Effector CD4-positive, alpha-beta T cell (primary cell): ENCODE measurements at regions not wholly inside any gene's neighbourhood (a gene's known extent, or its start where the extent isn't known, plus 50 kb on each side); places are given as distances from the start of the nearest gene placed in this dataset.

Experiments
- DNase-seq: peaks from one replicate; pipeline ENCODE4 v3.0.0-alpha.2; 2020

- DNase-seq = no peak
Observed at GRCh38 chr13:70864731-70865130, 756.5 kb upstream of the KLHL1 start.

GRCh38 chr13:70856711-70857110, 748.5 kb upstream of the KLHL1 start:
- no peak for DNase-seq

DNA sequence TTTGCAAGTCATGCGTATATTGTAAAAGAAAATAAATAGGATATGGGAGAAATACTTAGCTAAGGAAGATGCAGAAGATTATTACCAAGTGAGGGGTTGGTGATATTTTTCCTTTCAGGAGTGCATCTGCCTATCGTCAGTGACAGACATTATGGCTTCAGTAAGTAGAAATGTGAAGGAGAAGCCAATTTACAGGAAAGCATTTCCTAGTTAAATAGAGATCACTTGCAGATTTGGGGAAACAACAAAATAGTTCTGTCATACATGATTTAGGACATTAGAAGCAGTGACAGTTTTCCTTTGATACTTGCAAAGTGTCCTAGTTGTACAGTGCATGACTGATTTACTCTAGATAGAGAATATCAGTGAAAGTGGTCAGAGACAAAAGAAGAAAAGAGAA, 747.8 kb upstream of the KLHL1 start:
- no peak for DNase-seq

GRCh38 chr13:70849222-70849621, 741.0 kb upstream of the KLHL1 start:
- DNase-seq = no peak

DNA sequence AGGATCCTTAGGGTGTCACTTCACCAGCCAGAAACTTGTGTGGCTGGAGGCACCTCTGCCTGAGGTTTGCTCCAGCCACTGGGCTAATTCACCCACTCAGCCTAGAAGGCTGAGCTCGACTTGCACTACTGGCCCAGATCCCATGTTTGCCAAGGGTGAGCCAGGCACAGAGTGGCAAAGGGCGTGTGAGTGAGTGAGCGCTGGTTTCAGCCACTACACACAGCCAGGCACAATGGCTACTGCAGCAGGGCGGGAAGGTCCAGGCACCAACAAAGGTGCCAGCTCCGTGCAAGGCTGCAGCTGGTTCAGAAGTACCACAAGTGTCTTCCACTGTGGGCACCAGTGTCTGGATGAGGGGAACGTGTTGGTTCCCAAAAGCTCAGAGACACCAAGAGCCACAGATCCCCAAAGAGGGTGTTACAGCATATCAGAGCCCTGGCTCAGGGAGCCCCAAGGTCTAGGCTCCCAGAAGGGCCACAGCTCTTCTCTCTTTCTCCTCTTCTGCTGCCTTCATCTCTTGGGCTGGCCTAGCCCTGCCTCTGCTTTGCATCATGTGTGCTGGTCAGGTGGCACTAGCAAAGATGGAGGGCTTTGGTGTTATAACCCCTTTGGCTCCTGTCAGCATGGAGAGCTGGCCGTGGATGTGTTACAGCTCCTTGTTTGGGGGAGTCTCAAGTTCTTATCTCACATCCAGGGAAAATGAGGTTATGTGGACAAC, 736.3 kb upstream of the KLHL1 start:
- DNase-seq = no peak

DNA sequence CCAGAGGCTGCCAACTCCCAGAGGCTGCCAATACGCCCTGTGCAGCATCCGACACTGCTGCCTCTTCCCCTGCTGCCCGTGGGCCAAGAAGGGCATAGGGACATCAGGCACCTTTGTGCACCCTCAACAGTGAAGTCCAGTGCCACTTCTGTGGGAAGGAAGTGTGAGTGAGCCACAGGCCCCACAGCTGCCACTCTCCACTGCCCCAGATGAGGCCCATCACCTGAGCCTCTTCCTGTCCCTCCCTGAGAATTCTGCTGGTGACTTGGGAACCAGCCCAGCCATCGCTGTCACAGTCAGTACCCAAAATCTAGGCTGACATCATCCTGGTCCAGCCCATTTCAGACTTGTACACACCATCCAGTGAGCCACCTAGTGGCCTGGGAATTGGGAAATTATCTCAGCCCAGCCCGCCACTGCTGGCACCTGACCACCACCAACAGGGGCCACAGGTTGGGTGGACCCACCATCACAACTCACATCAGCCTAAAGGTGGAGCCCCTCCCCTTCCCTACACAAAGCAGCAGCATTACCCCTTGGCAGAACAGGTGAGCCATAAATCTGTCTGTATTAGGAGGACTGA, 733.9 kb upstream of the KLHL1 start:
- DNase-seq = no peak

DNA sequence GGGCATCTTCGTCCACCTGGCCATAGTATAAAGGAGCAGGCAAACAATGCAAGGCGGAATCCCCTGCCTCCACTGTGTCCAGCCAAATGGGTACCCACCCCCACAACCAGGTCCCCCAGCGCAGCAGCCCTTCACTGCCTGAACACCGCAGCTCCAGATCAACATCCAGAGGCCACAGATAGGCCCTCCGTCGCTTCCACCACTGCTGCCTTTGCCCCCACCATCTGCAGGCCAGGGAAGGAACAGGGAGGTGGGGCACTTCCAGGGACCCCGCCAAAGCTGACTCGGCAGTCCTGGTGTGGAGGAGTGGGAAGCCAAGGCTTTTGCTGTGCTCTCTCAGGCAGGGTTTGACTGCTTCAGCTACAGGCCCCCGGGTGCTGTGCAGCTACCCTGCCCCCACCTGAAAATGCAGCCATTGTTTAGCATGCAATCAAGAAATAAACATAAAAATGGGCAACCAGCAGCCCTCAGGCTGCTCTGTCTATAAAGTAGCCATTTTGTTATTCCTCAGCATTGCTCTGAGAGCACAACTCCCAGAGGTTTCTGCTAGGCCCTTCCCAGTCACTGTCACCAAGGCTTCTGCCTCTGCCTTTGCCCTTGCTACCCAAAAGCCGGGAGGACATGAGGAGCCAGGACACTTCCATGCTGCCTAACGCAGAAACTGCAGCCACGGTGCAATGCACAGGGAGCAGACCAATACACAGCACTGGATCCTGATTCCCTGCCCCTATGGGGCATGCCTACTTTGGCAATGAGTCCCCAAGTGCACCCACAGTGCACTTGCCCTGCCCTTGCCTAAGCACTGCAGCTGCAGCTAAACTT, 733.2 kb upstream of the KLHL1 start:
- DNase-seq = no peak

DNA sequence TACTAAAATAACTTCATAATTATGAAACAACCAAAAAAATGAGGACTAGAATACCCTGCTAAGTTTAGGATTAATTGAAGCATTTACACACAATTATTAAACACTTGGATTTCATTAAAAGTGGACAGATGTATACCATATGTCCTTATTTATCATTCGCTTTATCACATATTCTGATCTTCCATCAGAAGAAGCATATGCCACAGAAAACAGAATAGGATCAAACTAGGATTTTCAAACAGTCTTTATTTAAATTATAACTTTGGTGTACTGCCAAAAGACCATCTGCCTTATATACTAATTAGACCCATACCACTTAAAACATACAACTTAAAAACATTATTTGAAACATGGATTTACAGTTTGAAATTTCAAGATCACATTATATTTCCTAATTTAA, 727.1 kb upstream of the KLHL1 start:
- no peak for DNase-seq

GRCh38 chr13:70829748-70830147, 721.5 kb upstream of the KLHL1 start:
- DNase-seq = no peak

GRCh38 chr13:70817576-70817975, 709.3 kb upstream of the KLHL1 start:
- DNase-seq = no peak

DNA sequence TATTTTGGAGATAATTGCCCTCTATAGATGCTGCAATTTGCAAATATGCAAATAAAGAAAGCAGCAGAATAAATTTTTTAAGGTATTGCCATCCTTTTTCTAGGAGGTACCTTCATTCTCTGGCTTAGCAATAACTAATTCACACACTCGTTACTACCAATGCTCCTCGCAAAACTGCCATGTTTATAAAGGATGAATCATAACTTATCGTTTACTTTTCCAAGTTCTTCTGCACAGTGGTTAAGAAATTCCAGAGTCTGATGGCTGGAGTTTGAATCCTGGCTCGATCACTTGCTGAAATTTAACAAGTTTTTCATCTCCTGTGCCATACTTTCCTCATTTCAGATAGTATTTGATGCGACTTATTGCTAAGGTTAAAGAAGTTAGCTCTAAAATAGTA, 708.6 kb upstream of the KLHL1 start:
- no peak for DNase-seq

DNA sequence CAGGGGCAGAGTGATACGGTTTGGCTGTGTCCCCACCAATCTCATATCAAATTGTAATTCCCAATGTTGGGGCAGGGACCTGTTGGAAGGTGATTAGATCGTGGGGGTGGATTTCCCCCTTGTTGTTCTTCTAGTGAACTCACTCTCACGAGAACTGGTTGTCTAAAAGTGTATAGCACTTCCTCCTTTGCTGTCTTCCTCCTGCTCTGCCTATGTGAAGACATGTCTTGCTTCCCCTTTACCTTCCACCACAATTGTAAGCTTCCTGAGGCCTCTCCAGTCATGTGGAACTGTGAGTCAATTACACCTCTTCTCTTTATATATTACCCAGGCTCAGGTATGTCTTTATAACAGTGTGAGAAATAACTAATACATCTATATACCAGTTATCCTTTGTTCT, 706.4 kb upstream of the KLHL1 start:
- no peak for DNase-seq

DNA sequence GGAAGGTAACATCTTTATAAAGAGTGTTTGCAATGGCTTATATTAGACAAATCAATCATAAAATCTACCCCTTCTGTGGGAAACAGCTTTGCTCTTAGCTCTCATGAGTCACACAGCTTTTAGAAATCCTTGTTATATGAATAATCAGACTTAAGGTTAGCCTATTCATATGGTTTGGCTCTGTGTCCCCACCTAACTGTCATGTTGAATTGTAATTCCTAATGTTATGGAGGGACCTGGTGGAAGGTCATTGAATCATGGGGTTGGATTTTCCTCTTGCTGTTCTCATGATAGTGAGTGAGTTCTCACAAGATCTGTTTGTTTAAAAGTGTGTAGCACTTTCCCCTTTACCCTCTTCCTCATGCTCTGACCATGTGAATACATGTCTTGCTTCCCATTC, 704.2 kb upstream of the KLHL1 start:
- DNase-seq = no peak

GRCh38 chr13:70809588-70809987, 701.3 kb upstream of the KLHL1 start:
- no peak for DNase-seq

GRCh38 chr13:70798385-70798784, 690.1 kb upstream of the KLHL1 start:
- no peak for DNase-seq

GRCh38 chr13:70795484-70795883, 687.2 kb upstream of the KLHL1 start:
- DNase-seq = no peak

GRCh38 chr13:70792121-70792520, 683.9 kb upstream of the KLHL1 start:
- no peak for DNase-seq

DNA sequence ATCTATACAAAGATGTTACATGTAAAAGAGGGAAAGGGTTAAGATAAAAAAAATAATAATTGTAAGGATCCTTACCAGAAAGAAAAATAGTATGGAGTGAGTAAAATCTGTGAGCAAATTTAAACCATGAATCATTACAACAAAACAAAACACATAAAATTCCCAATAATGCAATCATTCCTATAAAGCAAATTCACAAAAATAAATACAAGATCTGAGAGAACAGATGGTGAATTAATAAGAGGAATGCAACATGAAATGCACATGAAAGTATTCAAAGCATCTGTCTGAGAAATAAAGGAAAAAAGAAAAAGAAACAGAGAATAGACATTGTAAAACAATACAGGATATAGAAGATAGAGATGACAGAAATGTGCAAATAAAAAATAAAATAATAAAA, 681.5 kb upstream of the KLHL1 start:
- DNase-seq = no peak

- no peak for DNase-seq
Observed at GRCh38 chr13:70788074-70788473, 679.8 kb upstream of the KLHL1 start.

GRCh38 chr13:70784207-70784989, 676.1 kb upstream of the KLHL1 start:
- DNase-seq = no peak

GRCh38 chr13:70769817-70770216, 661.6 kb upstream of the KLHL1 start:
- no peak for DNase-seq

DNA sequence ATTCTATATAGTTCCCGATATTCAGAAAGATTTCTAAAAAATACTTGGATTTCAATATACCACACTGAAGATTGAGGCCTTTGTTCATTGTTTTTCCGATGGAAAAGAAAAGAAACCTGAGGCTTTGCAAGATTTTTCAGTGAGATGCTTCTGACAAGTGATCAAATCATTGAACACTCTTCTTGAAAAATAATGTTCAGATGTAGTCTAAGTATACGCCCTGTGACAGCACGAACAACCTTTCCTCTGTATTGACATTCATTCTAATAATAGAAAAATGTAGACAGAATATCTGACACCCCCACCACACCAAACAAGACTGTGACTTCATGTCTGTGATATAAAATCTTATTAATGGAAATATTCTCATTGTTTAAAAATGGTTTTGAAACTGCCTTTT, 650.7 kb upstream of the KLHL1 start:
- no peak for DNase-seq

- no peak for DNase-seq
Observed at GRCh38 chr13:70756088-70756487, 647.8 kb upstream of the KLHL1 start.
